HepG2 (cell line): ENCODE measurements at regions not wholly inside any gene's neighbourhood (a gene's known extent, or its start where the extent isn't known, plus 50 kb on each side); places are given as distances from the start of the nearest gene placed in this dataset.

Experiments used
- ATF2 ChIP-seq: sonication (generic); formaldehyde crosslinking; IDR thresholded peaks from 2 replicates; pipeline ENCODE4 v1.4.0; 2020; ENCODE audit warnings: missing genetic modification reagents
- ATF3 ChIP-seq: sonication (generic); formaldehyde crosslinking; IDR thresholded peaks from 2 replicates; pipeline ENCODE4 v1.4.0; 2020; ENCODE audit warnings: missing genetic modification reagents
- FOXK2 ChIP-seq: fragments of 450-650 bp; IDR thresholded peaks from 2 replicates; pipeline ENCODE4 v1.6.1; 2016
- JARID2 ChIP-seq: sonication (generic); formaldehyde crosslinking; IDR thresholded peaks from 2 replicates; pipeline ENCODE4 v1.8.1; 2023; ENCODE audit warnings: missing genetic modification reagents, inconsistent platforms; ENCODE audit not compliant: insufficient replicate concordance
- KLF6 ChIP-seq: IDR thresholded peaks from 2 replicates; pipeline ENCODE4 v1.8.0; 2016; ENCODE audit warnings: missing biosample characterization, missing genetic modification reagents
- YY1 ChIP-seq: IDR thresholded peaks from 2 replicates; pipeline ENCODE4 v1.6.1; 2011; ENCODE audit warnings: low read length, low read depth, moderate library complexity, mild to moderate bottlenecking; ENCODE audit not compliant: insufficient read depth, insufficient replicate concordance
- ZNF138 ChIP-seq: sonication (generic); formaldehyde crosslinking; IDR thresholded peaks from 2 replicates; pipeline ENCODE4 v1.5.0; 2020; ENCODE audit warnings: mild to moderate bottlenecking, low read depth, missing genetic modification reagents

GRCh38 chr1:163512349-163512989 is 190.7 kb downstream of the NUF2 start:
- no peak for TF ChIP-seq ZNF138 (CRISPR knock-in tag)
- no peak for TF ChIP-seq FOXK2
- no peak for TF ChIP-seq ATF3 (CRISPR knock-in tag)
- no peak for TF ChIP-seq JARID2 (CRISPR knock-in tag)
- no peak for TF ChIP-seq YY1
- TF ChIP-seq ATF2 (CRISPR knock-in tag) = no peak
- TF ChIP-seq KLF6 (CRISPR knock-in tag) = no peak
